ELR (cell line): ENCODE measurements at regions not wholly inside any gene's neighbourhood (a gene's known extent, or its start where the extent isn't known, plus 50 kb on each side); places are given as distances from the start of the nearest gene placed in this dataset.
A peak's percentile ranks its signal among the peaks of the same experiment; 100 is the strongest.

Experiments used
- DNase-seq: peaks from one replicate; pipeline ENCODE4 v3.0.0-alpha.2; 2015; ENCODE audit warnings: low read depth

GRCh38 chr13:26989957-26990713 is 181.5 kb downstream of the USP12 start:
- no peak for DNase-seq

- DNase-seq: no peak
Observed at GRCh38 chr13:26989261-26989956, 182.2 kb downstream of the USP12 start.

- DNase-seq: no peak
Observed at GRCh38 chr13:26988059-26988769, 183.4 kb downstream of the USP12 start.

GRCh38 chr13:26987486-26988013 is 184.1 kb downstream of the USP12 start:
- no peak for DNase-seq

GRCh38 chr13:26985285-26985878 is 186.2 kb downstream of the USP12 start:
- peak; percentile 85 for DNase-seq

GRCh38 chr13:26984337-26984736 is 187.3 kb downstream of the USP12 start:
- DNase-seq: no peak

- peak; percentile 67 for DNase-seq
Observed at GRCh38 chr13:26983543-26984320, 187.9 kb downstream of the USP12 start.

- no peak for DNase-seq
Observed at GRCh38 chr13:26980099-26981031, 191.2 kb downstream of the USP12 start.

GRCh38 chr13:26979334-26979733 is 192.3 kb downstream of the USP12 start:
- no peak for DNase-seq

GRCh38 chr13:26978081-26978860 is 193.3 kb downstream of the USP12 start:
- no peak for DNase-seq

- peak; percentile 58 for DNase-seq
Observed at GRCh38 chr13:26977541-26977940, 194.1 kb downstream of the USP12 start.

GRCh38 chr13:26976313-26976712 is 195.3 kb downstream of the USP12 start:
- no peak for DNase-seq

GRCh38 chr13:26973946-26974345 is 197.7 kb downstream of the USP12 start:
- DNase-seq: no peak

- no peak for DNase-seq
Observed at GRCh38 chr13:26973295-26973694, 198.3 kb downstream of the USP12 start.

GRCh38 chr13:26971990-26972887 is 199.4 kb downstream of the USP12 start:
- DNase-seq: peak; percentile 57

- DNase-seq: peak; percentile 30
Observed at GRCh38 chr13:26968431-26969341, 202.9 kb downstream of the USP12 start.
